Trophoblast cell (in vitro differentiated cells and primary cell): ENCODE measurements at regions not wholly inside any gene's neighbourhood (a gene's known extent, or its start where the extent isn't known, plus 50 kb on each side); places are given as distances from the start of the nearest gene placed in this dataset.

ENCODE experiments used
- DNase-seq, 2 donors: peaks; one replicate each; pipeline ENCODE4 v3.0.0-alpha.2; 2016
- H2AFZ ChIP-seq: 2 replicates; pipeline ENCODE4 v1.6.1; 2013; ENCODE audit warnings: low read length, moderate library complexity, mild to moderate bottlenecking; ENCODE audit not compliant: insufficient read depth, poor library complexity
- H2AK5ac ChIP-seq: 2 replicates; pipeline ENCODE4 v1.6.1; 2013; ENCODE audit warnings: mild to moderate bottlenecking, low read length
- H2BK120ac ChIP-seq: 2 replicates; pipeline ENCODE4 v1.6.1; 2013; ENCODE audit warnings: low read length, mild to moderate bottlenecking, moderate library complexity; ENCODE audit not compliant: insufficient read depth, poor library complexity
- H2BK12ac ChIP-seq: 2 replicates; pipeline ENCODE4 v1.6.1; 2013; ENCODE audit warnings: mild to moderate bottlenecking, low read length, moderate library complexity
- H2BK5ac ChIP-seq: 2 replicates; pipeline ENCODE4 v1.6.1; 2013; ENCODE audit warnings: low read length, low read depth, moderate library complexity, mild to moderate bottlenecking; ENCODE audit not compliant: poor library complexity
- H3K14ac ChIP-seq: 2 replicates; pipeline ENCODE4 v1.6.1; 2013; ENCODE audit warnings: mild to moderate bottlenecking, low read length
- H3K18ac ChIP-seq: 2 replicates; pipeline ENCODE4 v1.6.1; 2013; ENCODE audit warnings: mild to moderate bottlenecking, low read length
- H3K23ac ChIP-seq: 2 replicates; pipeline ENCODE4 v1.6.1; 2013; ENCODE audit warnings: low read length
- H3K27ac ChIP-seq: 2 replicates; pipeline ENCODE4 v1.5.1; 2013; ENCODE audit warnings: low read depth, mild to moderate bottlenecking, inconsistent platforms, low read length, moderate library complexity
- H3K27me3 ChIP-seq: 2 replicates; pipeline ENCODE4 v1.6.1; 2013; ENCODE audit warnings: inconsistent platforms, mild to moderate bottlenecking, low read length, moderate library complexity; ENCODE audit not compliant: insufficient read depth
- H3K36me3 ChIP-seq, 2 experiments: 1 replicate in 1 of 2; 2 replicates in 1 of 2; pipeline ENCODE4 v1.6.1; 2013; ENCODE audit warnings: low read length in 2 of 2, mild to moderate bottlenecking in 2 of 2, moderate library complexity in 1 of 2; ENCODE audit not compliant: insufficient read depth in 2 of 2, control insufficient read depth in 1 of 2
- H3K4ac ChIP-seq: 2 replicates; pipeline ENCODE4 v1.6.1; 2013; ENCODE audit warnings: low read depth, mild to moderate bottlenecking, low read length, moderate library complexity
- H3K4me1 ChIP-seq, 2 experiments: 1 replicate in 1 of 2; 2 replicates in 1 of 2; pipeline ENCODE4 v1.6.1; 2013; ENCODE audit warnings: low read length in 2 of 2, mild to moderate bottlenecking in 2 of 2, moderate library complexity in 1 of 2; ENCODE audit not compliant: insufficient read depth in 2 of 2, control insufficient read depth in 1 of 2
- H3K4me2 ChIP-seq: 2 replicates; pipeline ENCODE4 v1.6.1; 2013; ENCODE audit warnings: inconsistent platforms, mild to moderate bottlenecking, low read length, moderate library complexity
- H3K4me3 ChIP-seq: 2 replicates; pipeline ENCODE4 v1.5.1; 2013; ENCODE audit warnings: mild to moderate bottlenecking, low read depth, low read length, inconsistent platforms
- H3K79me1 ChIP-seq: one replicate; pipeline ENCODE4 v1.6.1; 2013; ENCODE audit warnings: low read length
- H3K79me2 ChIP-seq: 2 replicates; pipeline ENCODE4 v1.6.1; 2013; ENCODE audit warnings: low read length, mild to moderate bottlenecking; ENCODE audit not compliant: control insufficient read depth, insufficient read depth, poor library complexity
- H3K9ac ChIP-seq: 2 replicates; pipeline ENCODE4 v1.6.1; 2013; ENCODE audit warnings: mild to moderate bottlenecking, low read length
- H3K9me3 ChIP-seq: 2 replicates; pipeline ENCODE4 v1.6.1; 2013; ENCODE audit warnings: low read depth, mild to moderate bottlenecking, control low read depth, inconsistent platforms, low read length; ENCODE audit not compliant: insufficient read depth
- H4K12ac ChIP-seq: 2 replicates; pipeline ENCODE4 v1.6.1; 2013; ENCODE audit warnings: low read depth, mild to moderate bottlenecking, low read length, moderate library complexity
- H4K8ac ChIP-seq: 2 replicates; pipeline ENCODE4 v1.6.1; 2013; ENCODE audit warnings: low read depth, mild to moderate bottlenecking, low read length, moderate library complexity
- H4K91ac ChIP-seq: one replicate; pipeline ENCODE4 v1.6.1; 2013; ENCODE audit warnings: low read depth, mild to moderate bottlenecking, low read length, moderate library complexity
- WGBS: extraction: QIAGEN DNeasy Blood & Tissue Kit; methylation state at CpG from one replicate; pipeline ENCODE4 v1.1.7; 2013; ENCODE audit warnings: missing lambda C conversion rate; ENCODE audit not compliant: insufficient read length, insufficient coverage; ENCODE audit errors: extremely low coverage; 5-methylcytosine and 5-hydroxymethylcytosine counted together

- DNase-seq = no peak
- no peak overlapping the region for H2BK12ac ChIP-seq
- H3K27ac ChIP-seq = no peak overlapping the region
- H3K36me3 ChIP-seq = no peaks in the 10 kb centered on the region
- no peak overlapping the region for H4K8ac ChIP-seq
- H2BK120ac ChIP-seq = no peak overlapping the region
- no peak overlapping the region for H3K23ac ChIP-seq
- H3K9ac ChIP-seq = no peak overlapping the region
- no peaks in the 10 kb centered on the region for H3K79me2 ChIP-seq
- H3K14ac ChIP-seq = no peak overlapping the region
- WGBS = no CpG with 5 or more reads among the region's 4 CpGs
- H3K18ac ChIP-seq = no peak overlapping the region
- H3K4me3 ChIP-seq = no peak overlapping the region
- H2AK5ac ChIP-seq = no peak overlapping the region
- no peak overlapping the region for H4K12ac ChIP-seq
- no peak overlapping the region for H3K4ac ChIP-seq
- no peaks in the 10 kb centered on the region for H3K4me1 ChIP-seq
- no peak overlapping the region for H3K4me2 ChIP-seq
- H3K27me3 ChIP-seq = no peaks in the 10 kb centered on the region
- no peaks in the 10 kb centered on the region for H3K9me3 ChIP-seq
- H2AFZ ChIP-seq = no peak overlapping the region
- no peaks in the 10 kb centered on the region for H3K79me1 ChIP-seq
- H2BK5ac ChIP-seq = no peak overlapping the region
- H4K91ac ChIP-seq = no peak overlapping the region
These were observed 54.7 kb upstream of the TRPC5 start for GRCh38 chrX:112137276-112137675.
